K562 (cell line): ENCODE measurements at regions not wholly inside any gene's neighbourhood (a gene's known extent, or its start where the extent isn't known, plus 50 kb on each side); places are given as distances from the start of the nearest gene placed in this dataset.

Experiments used
- ATAC-seq: fragments of 200-7000 bp; cut with Tn5 transposase; 3 replicates; pipeline ENCODE4 v1.9.1; 2020; ENCODE audit warnings: moderate library complexity
- BruUV-seq: library from RNA; stranded (reverse); fragments of 400-500 nt; replicated peaks from 2 replicates; lab custom pipeline; 2021; lab: Mats Ljungman, UMichigan
- CTCF ChIA-PET: fragments of 300-600 bp; formaldehyde crosslinking; extraction: SDS; loops from one replicate; lab custom pipeline; 2021; ENCODE audit warnings: low intra/inter-chr PET ratio; lab: Yijun Ruan, JAX
- POLR2A ChIA-PET: fragments of 300-600, 350-650 bp; sonication (Branson Sonifier 250); formaldehyde crosslinking; extraction: SDS; loops from one replicate; lab custom pipeline; 2021; ENCODE audit warnings: antibody characterized with exemption, inconsistent platforms; lab: Yijun Ruan, JAX
- DNase-seq, 4 experiments: peaks; one replicate each; pipeline versions ENCODE4 v3.0.0 to v3.0.0-alpha.2; 2011 to 2018; ENCODE audit warnings: low spot score in 3 of 4, mixed read lengths in 3 of 4; ENCODE audit errors: extremely low read depth in 1 of 4
- FAIRE-seq: peaks from 2 replicates; lab custom pipeline; 2011; peaks lifted over from hg19 to GRCh38; lab: Jason Lieb, UNC
- H2AFZ ChIP-seq: 2 replicates; pipeline ENCODE4 v1.6.0; 2011; ENCODE audit warnings: low read depth, low read length, control low read depth, inconsistent platforms
- H3K27ac ChIP-seq: fragments of 200-600 bp; 3 replicates; pipeline ENCODE4 v1.8.0; 2011; ENCODE audit warnings: low read depth, mild to moderate bottlenecking, control low read depth, inconsistent platforms, low read length, moderate library complexity, mixed read lengths; ENCODE audit errors: extremely low read depth
- H3K27me3 ChIP-seq, 2 experiments: fragments of 300-600 bp in 1 of 2; 2 replicates in 1 of 2; 3 replicates in 1 of 2; pipeline versions ENCODE4 v1.6.0 to v1.8.0; 2011; ENCODE audit warnings: inconsistent platforms in 2 of 2, low read length in 2 of 2, mild to moderate bottlenecking in 1 of 2, mixed read lengths in 1 of 2, moderate library complexity in 1 of 2; ENCODE audit not compliant: control insufficient read depth in 2 of 2, insufficient read depth in 2 of 2
- H3K36me3 ChIP-seq: fragments of 300-600 bp; 3 replicates; pipeline ENCODE4 v1.8.0; 2011; ENCODE audit warnings: mild to moderate bottlenecking, low read length, inconsistent platforms; ENCODE audit not compliant: control insufficient read depth, insufficient read depth
- H3K4me1 ChIP-seq, 2 experiments: fragments of 200-600 bp in 1 of 2; replicated peaks in 1 of 2; 2 replicates in 1 of 2; 3 replicates in 1 of 2; pipeline versions ENCODE4 v1.5.1 to v1.8.0; 2011; ENCODE audit warnings: inconsistent platforms in 2 of 2, low read length in 2 of 2, mild to moderate bottlenecking in 1 of 2, mixed read lengths in 1 of 2, moderate library complexity in 1 of 2; ENCODE audit not compliant: control insufficient read depth in 2 of 2, insufficient read depth in 2 of 2
- H3K4me2 ChIP-seq: 2 replicates; pipeline ENCODE4 v1.6.1; 2011; ENCODE audit warnings: low read length, control low read depth, inconsistent platforms, mixed read lengths; ENCODE audit not compliant: insufficient read depth
- H3K4me3 ChIP-seq: fragments of 200-600 bp; sonication (generic), shearing (Covaris generic); 2 replicates; pipeline ENCODE4 v1.5.1; 2016; ENCODE audit warnings: control low read depth, inconsistent platforms
- H3K79me2 ChIP-seq: fragments of 200-600 bp; 3 replicates; pipeline ENCODE4 v1.8.0; 2011; ENCODE audit warnings: low read length, inconsistent platforms; ENCODE audit not compliant: control insufficient read depth, insufficient read depth
- H3K9ac ChIP-seq, 2 experiments: 2 replicates each; pipeline versions ENCODE4 v1.6.0 to v1.6.1; 2011; ENCODE audit warnings: low read depth in 2 of 2, low read length in 2 of 2, control low read depth in 1 of 2, inconsistent platforms in 1 of 2, mild to moderate bottlenecking in 1 of 2, mixed read lengths in 1 of 2; ENCODE audit not compliant: insufficient read depth in 1 of 2
- H3K9me1 ChIP-seq: one replicate; pipeline ENCODE4 v1.6.0; 2011; ENCODE audit warnings: inconsistent platforms, mild to moderate bottlenecking, low read length, moderate library complexity; ENCODE audit not compliant: control insufficient read depth, insufficient read depth
- H3K9me3 ChIP-seq: replicated peaks from 2 replicates; pipeline ENCODE4 v1.5.1; 2011; ENCODE audit warnings: low read depth, low read length, inconsistent platforms; ENCODE audit not compliant: control insufficient read depth, insufficient read depth
- H4K20me1 ChIP-seq: replicated peaks from 2 replicates; pipeline ENCODE4 v1.6.1; 2011; ENCODE audit warnings: low read length, inconsistent platforms, mixed read lengths; ENCODE audit not compliant: control insufficient read depth, insufficient read depth
- MAFK ChIP-seq: IDR thresholded peaks from 2 replicates; pipeline ENCODE4 v1.6.1; 2011; ENCODE audit warnings: low read length, improper control_type of control experiment
- NRF1 ChIP-seq, 2 experiments: fragments of 450-650 bp; IDR thresholded peaks in 1 of 2; conservative IDR thresholded peaks in 1 of 2; 2 replicates each; pipeline ENCODE4 v1.6.1; 2014; ENCODE audit warnings: mild to moderate bottlenecking in 2 of 2
- PCBP1 ChIP-seq: fragments of 200-400 bp; formaldehyde crosslinking; IDR thresholded peaks from 2 replicates; pipeline ENCODE4 v1.6.1; 2018; ENCODE audit warnings: mild to moderate bottlenecking, low read depth, low read length; ENCODE audit not compliant: poor library complexity, severe bottlenecking
- SAFB2 ChIP-seq: fragments of 200-400 bp; formaldehyde crosslinking; IDR thresholded peaks from 2 replicates; pipeline ENCODE4 v1.6.1; 2018; ENCODE audit warnings: borderline replicate concordance, low read length, low read depth, moderate library complexity; ENCODE audit not compliant: severe bottlenecking
- SLC30A9 ChIP-seq: fragments of 250-450 bp; sonication (Bioruptor Pico); IDR thresholded peaks from 2 replicates; pipeline ENCODE4 v1.8.0; 2022; ENCODE audit warnings: mild to moderate bottlenecking, moderate library complexity
- TAF15 ChIP-seq: fragments of 200-400 bp; formaldehyde crosslinking; IDR thresholded peaks from 2 replicates; pipeline ENCODE4 v1.6.1; 2017; ENCODE audit warnings: mild to moderate bottlenecking, low read depth, low read length, moderate library complexity
- TEAD4 ChIP-seq, 2 experiments: sonication (generic) in 1 of 2; formaldehyde crosslinking in 1 of 2; IDR thresholded peaks; 2 replicates each; pipeline versions ENCODE4 v1.6.1 to v1.8.0; 2012 to 2022; ENCODE audit warnings: borderline replicate concordance in 1 of 2, inconsistent platforms in 1 of 2, low read length in 1 of 2, mild to moderate bottlenecking in 1 of 2, missing genetic modification reagents in 1 of 2
- TSC22D4 ChIP-seq: fragments of 450-650 bp; IDR thresholded peaks from 2 replicates; pipeline ENCODE4 v1.6.1; 2016; ENCODE audit warnings: missing genetic modification characterization, missing biosample characterization, control low read depth
- WGBS: fragments of 100-300 bp; shearing (Covaris generic); methylation state at CpG from one replicate; pipeline ENCODE4 v1.1.6; 2016; ENCODE audit warnings: low coverage, mixed read lengths; ENCODE audit not compliant: insufficient coverage; ENCODE audit errors: missing lambda C conversion rate; 5-methylcytosine and 5-hydroxymethylcytosine counted together
- in situ Hi-C: fragments of 300-500 bp; cut with MboI; formaldehyde crosslinking; loops from 4 replicates; pipeline ENCODE4 v1.15.0; 2018; ENCODE audit warnings: inconsistent platforms, mixed read lengths
- intact Hi-C: fragments of 100-400 bp; cut with micrococcal nuclease; formaldehyde crosslinking; loops from 2 replicates; pipeline ENCODE4 v1.14.2; 2022
- TF ChIP-seq, protein P1 (sequence below), 3 experiments: fragments of 200-800 bp in 1 of 3; fragments of 250-450 bp in 1 of 3; fragments of 450-650 bp in 1 of 3; sonication (Bioruptor Pico) in 1 of 3; sonication (Bioruptor generic) in 1 of 3; formaldehyde crosslinking in 1 of 3; IDR thresholded peaks; 2 replicates each; pipeline versions ENCODE4 v1.6.1 to v1.8.0; 2016 to 2022; ENCODE audit warnings: mild to moderate bottlenecking in 2 of 3, missing genetic modification characterization in 2 of 3, missing compliant biosample characterization in 1 of 3, moderate library complexity in 1 of 3
- TF ChIP-seq, protein P2 (sequence below): sonication (generic); formaldehyde crosslinking; IDR thresholded peaks from 2 replicates; pipeline ENCODE4 v1.8.0; 2023; ENCODE audit warnings: mild to moderate bottlenecking, missing genetic modification reagents

DNA sequence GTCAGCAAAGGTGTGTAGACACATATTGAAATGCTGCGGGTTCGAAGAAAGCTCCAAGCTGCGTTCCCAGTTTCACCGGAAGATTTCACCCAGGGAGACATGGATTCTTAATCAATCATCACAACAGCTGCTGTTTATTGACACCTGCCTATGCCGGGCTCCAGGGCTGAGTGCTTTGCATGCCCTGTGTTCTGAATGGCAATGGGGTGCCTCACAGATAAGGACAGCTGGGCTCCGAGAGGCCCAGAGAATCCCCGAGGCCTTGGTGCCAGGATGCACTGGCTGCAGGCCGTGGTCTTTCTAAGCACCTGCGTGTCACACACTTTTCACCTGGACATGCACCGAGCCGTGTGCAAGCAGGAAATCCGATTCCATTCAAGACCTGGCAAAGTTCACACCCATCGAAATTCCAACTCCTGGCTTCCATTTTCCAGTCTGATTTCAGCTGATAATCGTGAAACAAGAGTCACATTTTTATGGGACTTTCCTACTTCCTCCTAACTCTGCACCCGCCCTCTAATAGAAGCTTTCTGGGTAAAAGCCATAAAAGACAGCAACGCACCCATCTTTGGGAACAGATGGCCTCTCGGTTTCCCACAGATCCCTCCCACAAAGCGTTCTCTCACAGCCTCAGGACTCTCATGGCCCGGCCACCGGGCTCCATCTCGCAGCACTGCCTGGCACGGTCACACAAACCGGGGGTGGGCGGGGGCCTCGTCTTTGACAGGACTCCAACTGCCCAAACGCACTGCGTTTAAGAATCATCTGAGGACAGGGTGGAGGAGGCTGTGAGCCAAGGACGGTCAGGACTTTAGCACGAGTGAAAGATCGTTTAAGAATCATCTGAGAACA, 245.6 kb upstream of the SALL3 start (continued):
- TF ChIP-seq, protein P1, sequence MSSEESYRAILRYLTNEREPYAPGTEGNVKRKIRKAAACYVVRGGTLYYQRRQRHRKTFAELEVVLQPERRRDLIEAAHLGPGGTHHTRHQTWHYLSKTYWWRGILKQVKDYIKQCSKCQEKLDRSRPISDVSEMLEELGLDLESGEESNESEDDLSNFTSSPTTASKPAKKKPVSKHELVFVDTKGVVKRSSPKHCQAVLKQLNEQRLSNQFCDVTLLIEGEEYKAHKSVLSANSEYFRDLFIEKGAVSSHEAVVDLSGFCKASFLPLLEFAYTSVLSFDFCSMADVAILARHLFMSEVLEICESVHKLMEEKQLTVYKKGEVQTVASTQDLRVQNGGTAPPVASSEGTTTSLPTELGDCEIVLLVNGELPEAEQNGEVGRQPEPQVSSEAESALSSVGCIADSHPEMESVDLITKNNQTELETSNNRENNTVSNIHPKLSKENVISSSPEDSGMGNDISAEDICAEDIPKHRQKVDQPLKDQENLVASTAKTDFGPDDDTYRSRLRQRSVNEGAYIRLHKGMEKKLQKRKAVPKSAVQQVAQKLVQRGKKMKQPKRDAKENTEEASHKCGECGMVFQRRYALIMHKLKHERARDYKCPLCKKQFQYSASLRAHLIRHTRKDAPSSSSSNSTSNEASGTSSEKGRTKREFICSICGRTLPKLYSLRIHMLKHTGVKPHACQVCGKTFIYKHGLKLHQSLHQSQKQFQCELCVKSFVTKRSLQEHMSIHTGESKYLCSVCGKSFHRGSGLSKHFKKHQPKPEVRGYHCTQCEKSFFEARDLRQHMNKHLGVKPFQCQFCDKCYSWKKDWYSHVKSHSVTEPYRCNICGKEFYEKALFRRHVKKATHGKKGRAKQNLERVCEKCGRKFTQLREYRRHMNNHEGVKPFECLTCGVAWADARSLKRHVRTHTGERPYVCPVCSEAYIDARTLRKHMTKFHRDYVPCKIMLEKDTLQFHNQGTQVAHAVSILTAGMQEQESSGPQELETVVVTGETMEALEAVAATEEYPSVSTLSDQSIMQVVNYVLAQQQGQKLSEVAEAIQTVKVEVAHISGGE (CRISPR knock-in tag; IDR thresholded peaks at IDR 0.05): no peak
- TF ChIP-seq TAF15: no peak
- TF ChIP-seq SAFB2: no peak

DNA sequence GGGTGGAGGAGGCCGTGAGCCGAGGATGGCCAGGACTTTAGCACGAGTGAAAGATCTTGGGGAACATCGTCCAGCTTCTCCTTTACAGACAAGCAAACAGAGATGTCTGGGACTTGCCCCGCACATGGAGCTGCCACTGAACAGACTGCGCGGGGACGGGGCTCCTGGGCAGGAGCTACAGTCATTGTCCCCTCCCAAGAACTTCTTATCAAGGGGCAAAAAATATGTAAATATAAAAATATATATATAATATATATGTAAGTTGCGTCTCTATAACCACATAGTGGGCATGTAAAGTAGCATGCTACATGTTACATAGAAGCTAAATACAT, 245.0 kb upstream of the SALL3 start:
- Histone ChIP-seq H3K4me3 (no peak overlapping the region), H4K20me1 (no peaks in the 10 kb centered on the region), H3K36me3 (no peaks in the 10 kb centered on the region), H2AFZ (no peak overlapping the region), H3K9ac (no peak overlapping the region), H3K27ac (no peak overlapping the region), H3K79me2 (no peaks in the 10 kb centered on the region), H3K4me2 (no peak overlapping the region), H3K4me1 (no peaks in the 10 kb centered on the region), H3K9me3 (no peaks in the 10 kb centered on the region), H3K27me3 (peaks cover 0 to 32% of the 10 kb centered on the region in 2 experiments; a peak in 3 of 5 replicates), H3K9me1 (no peaks in the 10 kb centered on the region)
- in situ Hi-C loops (no loop called here), intact Hi-C loops (no loop called here)
- CTCF ChIA-PET: no interaction called here
- FAIRE-seq (no peak), ATAC-seq (no peak), DNase-seq (no peak)
- POLR2A ChIA-PET: no interaction called here
- BruUV-seq: no TSS peak
- 2% methylated on average over 9 of the region's 9 CpGs for WGBS
- no peak for TF ChIP-seq NRF1 (conservative IDR thresholded peaks at IDR 0.05 in 1 of 2, IDR thresholded peaks at IDR 0.05 in 1 of 2)
- TF ChIP-seq MAFK: no peak
- no peak for TF ChIP-seq TEAD4 (IDR thresholded peaks at IDR 0.05; ENCODE audit: low read length)
- no peak for TF ChIP-seq TEAD4 (CRISPR knock-in tag; IDR thresholded peaks at IDR 0.05; ENCODE audit: borderline replicate concordance)
- TF ChIP-seq, protein P2, sequence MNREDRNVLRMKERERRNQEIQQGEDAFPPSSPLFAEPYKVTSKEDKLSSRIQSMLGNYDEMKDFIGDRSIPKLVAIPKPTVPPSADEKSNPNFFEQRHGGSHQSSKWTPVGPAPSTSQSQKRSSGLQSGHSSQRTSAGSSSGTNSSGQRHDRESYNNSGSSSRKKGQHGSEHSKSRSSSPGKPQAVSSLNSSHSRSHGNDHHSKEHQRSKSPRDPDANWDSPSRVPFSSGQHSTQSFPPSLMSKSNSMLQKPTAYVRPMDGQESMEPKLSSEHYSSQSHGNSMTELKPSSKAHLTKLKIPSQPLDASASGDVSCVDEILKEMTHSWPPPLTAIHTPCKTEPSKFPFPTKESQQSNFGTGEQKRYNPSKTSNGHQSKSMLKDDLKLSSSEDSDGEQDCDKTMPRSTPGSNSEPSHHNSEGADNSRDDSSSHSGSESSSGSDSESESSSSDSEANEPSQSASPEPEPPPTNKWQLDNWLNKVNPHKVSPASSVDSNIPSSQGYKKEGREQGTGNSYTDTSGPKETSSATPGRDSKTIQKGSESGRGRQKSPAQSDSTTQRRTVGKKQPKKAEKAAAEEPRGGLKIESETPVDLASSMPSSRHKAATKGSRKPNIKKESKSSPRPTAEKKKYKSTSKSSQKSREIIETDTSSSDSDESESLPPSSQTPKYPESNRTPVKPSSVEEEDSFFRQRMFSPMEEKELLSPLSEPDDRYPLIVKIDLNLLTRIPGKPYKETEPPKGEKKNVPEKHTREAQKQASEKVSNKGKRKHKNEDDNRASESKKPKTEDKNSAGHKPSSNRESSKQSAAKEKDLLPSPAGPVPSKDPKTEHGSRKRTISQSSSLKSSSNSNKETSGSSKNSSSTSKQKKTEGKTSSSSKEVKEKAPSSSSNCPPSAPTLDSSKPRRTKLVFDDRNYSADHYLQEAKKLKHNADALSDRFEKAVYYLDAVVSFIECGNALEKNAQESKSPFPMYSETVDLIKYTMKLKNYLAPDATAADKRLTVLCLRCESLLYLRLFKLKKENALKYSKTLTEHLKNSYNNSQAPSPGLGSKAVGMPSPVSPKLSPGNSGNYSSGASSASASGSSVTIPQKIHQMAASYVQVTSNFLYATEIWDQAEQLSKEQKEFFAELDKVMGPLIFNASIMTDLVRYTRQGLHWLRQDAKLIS (CRISPR knock-in tag): no peak
- no peak for TF ChIP-seq PCBP1
- no peak for TF ChIP-seq SLC30A9 (CRISPR knock-in tag)
- no peak for TF ChIP-seq TSC22D4
